ENCODE measurements at regions not wholly inside any gene's neighbourhood (a gene's known extent, or its start where the extent isn't known, plus 50 kb on each side); places are given as distances from the start of the nearest gene placed in this dataset.

- no peak for TF ChIP-seq POLR2A (IDR thresholded peaks at IDR 0.05; ENCODE audit: low read length)
- no peak for TF ChIP-seq GATA1 (IDR thresholded peaks at IDR 0.05; ENCODE audit: low read depth, low read length)
Observed at GRCh38 chr2:236813766-236814165, 244.1 kb downstream of the ACKR3 start.

All from erythroblast (primary cell).